ENCODE measurements at regions not wholly inside any gene's neighbourhood (a gene's known extent, or its start where the extent isn't known, plus 50 kb on each side); places are given as distances from the start of the nearest gene placed in this dataset.

DNA sequence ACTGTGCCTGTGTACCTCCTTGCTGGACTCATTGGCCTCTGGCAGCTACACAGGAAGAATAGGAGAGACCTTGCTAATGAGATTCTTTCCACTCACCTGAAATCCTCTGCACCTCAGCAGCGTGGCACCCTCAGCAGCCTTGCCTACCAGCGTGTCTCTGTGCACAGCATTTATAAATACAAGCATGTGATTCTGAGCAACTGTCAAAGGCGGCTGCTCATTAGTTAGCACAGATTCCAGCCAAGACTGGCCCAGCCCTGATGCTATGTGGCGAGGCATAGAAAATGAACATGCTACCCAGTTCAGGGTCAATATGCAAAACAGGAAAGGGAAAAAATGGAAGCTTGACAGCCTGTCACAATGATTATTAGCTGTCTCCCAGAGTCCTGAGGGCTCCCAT, 298.0 kb downstream of the C4orf33 start:
- TF ChIP-seq CTCF (conservative IDR thresholded peaks at IDR 0.05; ENCODE audit: low read depth, low read length) (no peak), EZH2 (IDR thresholded peaks at IDR 0.05; ENCODE audit: borderline replicate concordance, low read depth, low read length, poor library complexity, severe bottlenecking) (no peak)
- Histone ChIP-seq H3K9me3 (ENCODE audit: low read depth, low read length, poor library complexity, severe bottlenecking) (no peaks in the 10 kb centered on the region), H3K4me3 (ENCODE audit: low read depth, low read length, poor library complexity, severe bottlenecking) (no peak overlapping the region), H3K27me3 (replicated peaks; ENCODE audit: insufficient read depth, low read depth, low read length, poor library complexity) (no peaks in the 10 kb centered on the region), H3K36me3 (ENCODE audit: insufficient read depth, low read length, poor library complexity, severe bottlenecking) (no peaks in the 10 kb centered on the region), H3K27ac (ENCODE audit: low read depth, low read length, poor library complexity, severe bottlenecking) (no peak overlapping the region), H3K4me1 (ENCODE audit: insufficient read depth, low read length, poor library complexity, severe bottlenecking) (no peaks in the 10 kb centered on the region)
- no TSS peak for BruUV-seq (replicated peaks)
- intact Hi-C loops (cut with micrococcal nuclease; ENCODE audit: unreplicated experiment), result no loop called here
- ChIA-PET CTCF (no interaction called here), POLR2A (ENCODE audit: low non-redundant PET) (no interaction called here)
- DNase-seq (ENCODE audit: low spot score), result no peak

DNA sequence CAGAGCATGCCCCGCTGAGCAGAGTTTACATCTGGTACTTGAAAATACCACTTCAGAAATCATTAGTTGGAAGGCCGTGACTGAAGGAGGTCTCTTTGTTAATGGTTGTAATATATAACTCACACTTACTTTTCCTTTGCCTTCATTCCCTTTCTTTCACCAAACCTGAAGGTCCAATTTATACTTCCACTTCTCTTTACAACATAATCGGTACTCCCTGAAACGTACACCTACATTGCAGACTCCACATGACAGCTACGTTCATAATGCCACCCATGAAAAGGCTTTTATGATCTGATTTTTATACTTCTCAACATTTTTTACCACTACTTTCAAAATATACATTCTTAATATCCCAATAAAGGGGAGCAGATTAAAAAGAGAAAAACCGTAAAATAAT, 298.7 kb downstream of the C4orf33 start:
- DNase-seq (ENCODE audit: low spot score), result no peak
- intact Hi-C loops (cut with micrococcal nuclease; ENCODE audit: unreplicated experiment), result no loop called here
- no peaks in the 10 kb centered on the region for H3K9me3 ChIP-seq (ENCODE audit: low read depth, low read length, poor library complexity, severe bottlenecking)
- TF ChIP-seq EZH2 (IDR thresholded peaks at IDR 0.05; ENCODE audit: borderline replicate concordance, low read depth, low read length, poor library complexity, severe bottlenecking) (no peak), CTCF (conservative IDR thresholded peaks at IDR 0.05; ENCODE audit: low read depth, low read length) (no peak)
- no peaks in the 10 kb centered on the region for H3K27me3 ChIP-seq (replicated peaks; ENCODE audit: insufficient read depth, low read depth, low read length, poor library complexity)
- no peaks in the 10 kb centered on the region for H3K4me1 ChIP-seq (ENCODE audit: insufficient read depth, low read length, poor library complexity, severe bottlenecking)
- BruUV-seq (replicated peaks), result no TSS peak
- H3K27ac ChIP-seq (ENCODE audit: low read depth, low read length, poor library complexity, severe bottlenecking), result no peak overlapping the region
- POLR2A ChIA-PET (ENCODE audit: low non-redundant PET), result no interaction called here
- H3K4me3 ChIP-seq (ENCODE audit: low read depth, low read length, poor library complexity, severe bottlenecking), result no peak overlapping the region
- no peaks in the 10 kb centered on the region for H3K36me3 ChIP-seq (ENCODE audit: insufficient read depth, low read length, poor library complexity, severe bottlenecking)
- CTCF ChIA-PET, result no interaction called here

DNA sequence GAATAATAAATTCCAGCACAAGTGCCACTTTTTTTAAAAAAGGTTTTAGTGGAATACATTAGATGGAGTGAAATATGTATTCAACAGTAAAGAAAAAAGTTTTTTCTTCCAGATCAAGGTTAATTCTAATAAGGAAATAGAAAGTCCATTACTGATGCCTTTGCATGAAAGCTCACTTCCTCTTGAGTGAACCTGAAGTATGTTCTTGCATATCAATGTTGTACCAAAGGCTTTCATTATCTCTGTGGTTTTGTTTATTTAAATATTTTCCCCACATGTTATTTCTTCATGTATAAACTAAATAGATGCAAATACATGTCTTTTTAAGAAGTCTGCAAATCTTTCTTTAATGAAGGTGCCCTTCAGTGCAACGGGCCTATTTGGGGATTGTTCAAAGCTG, 307.9 kb downstream of the C4orf33 start:
- TF ChIP-seq CTCF (conservative IDR thresholded peaks at IDR 0.05; ENCODE audit: low read depth, low read length), result no peak
- TF ChIP-seq EZH2 (IDR thresholded peaks at IDR 0.05; ENCODE audit: borderline replicate concordance, low read depth, low read length, poor library complexity, severe bottlenecking), result no peak
- H3K4me1 ChIP-seq (ENCODE audit: insufficient read depth, low read length, poor library complexity, severe bottlenecking), result no peaks in the 10 kb centered on the region
- no peaks in the 10 kb centered on the region for H3K36me3 ChIP-seq (ENCODE audit: insufficient read depth, low read length, poor library complexity, severe bottlenecking)
- ChIA-PET POLR2A (ENCODE audit: low non-redundant PET) (no interaction called here), CTCF (no interaction called here)
- DNase-seq (ENCODE audit: low spot score), result no peak
- intact Hi-C loops (cut with micrococcal nuclease; ENCODE audit: unreplicated experiment), result no loop called here
- no peak overlapping the region for H3K4me3 ChIP-seq (ENCODE audit: low read depth, low read length, poor library complexity, severe bottlenecking)
- no peaks in the 10 kb centered on the region for H3K9me3 ChIP-seq (ENCODE audit: low read depth, low read length, poor library complexity, severe bottlenecking)
- no peak overlapping the region for H3K27ac ChIP-seq (ENCODE audit: low read depth, low read length, poor library complexity, severe bottlenecking)
- no TSS peak for BruUV-seq (replicated peaks)
- H3K27me3 ChIP-seq (replicated peaks; ENCODE audit: insufficient read depth, low read depth, low read length, poor library complexity), result no peaks in the 10 kb centered on the region

Data from A673 (cell line).